Panc1 (cell line): ENCODE measurements at regions not wholly inside any gene's neighbourhood (a gene's known extent, or its start where the extent isn't known, plus 50 kb on each side); places are given as distances from the start of the nearest gene placed in this dataset.
"Not testable (repeated sequence)": the region's sequence is repeated elsewhere in the genome, so short reads cannot be mapped to it uniquely, and the experiment has no call there.

Source experiments
- ATAC-seq: fragments of 200-7000 bp; cut with Tn5 transposase; 2 replicates; pipeline ENCODE4 v1.9.1; 2020; ENCODE audit warnings: mild to moderate bottlenecking, moderate library complexity
- BruUV-seq: library from RNA; stranded (reverse); fragments of 400-500 nt; replicated peaks from 2 replicates; lab custom pipeline; 2021; lab: Mats Ljungman, UMichigan
- CTCF ChIA-PET: fragments of 300-600 bp; sonication (Branson Sonifier 250); formaldehyde crosslinking; loops from one replicate; lab custom pipeline; 2022; ENCODE audit warnings: antibody characterized with exemption; lab: Charles Lee
- POLR2A ChIA-PET: fragments of 300-600 bp; sonication (Branson Sonifier 250); formaldehyde crosslinking; loops from one replicate; lab custom pipeline; 2022; ENCODE audit warnings: antibody characterized with exemption; lab: Charles Lee
- DNase-seq: peaks from one replicate; pipeline ENCODE4 v3.0.0-alpha.2; 2010; ENCODE audit warnings: low read depth, low spot score
- H3K27ac ChIP-seq: 2 replicates; pipeline ENCODE4 v1.5.1; 2011; ENCODE audit warnings: mild to moderate bottlenecking, low read length, inconsistent platforms
- H3K27me3 ChIP-seq: fragments of 200-500 bp; sonication (Bioruptor generic); 2 replicates; pipeline ENCODE4 v1.6.0; 2014; ENCODE audit warnings: low read length, inconsistent platforms; ENCODE audit not compliant: control insufficient read depth, insufficient read depth
- H3K36me3 ChIP-seq: fragments of 200-500 bp; sonication (Bioruptor generic); 2 replicates; pipeline ENCODE4 v1.5.1; 2014; ENCODE audit warnings: inconsistent platforms, mild to moderate bottlenecking, low read length, moderate library complexity; ENCODE audit not compliant: control insufficient read depth, insufficient read depth
- H3K4me1 ChIP-seq: 2 replicates; pipeline ENCODE4 v1.5.1; 2011; ENCODE audit warnings: inconsistent platforms, mild to moderate bottlenecking, low read length, moderate library complexity; ENCODE audit not compliant: control insufficient read depth, insufficient read depth
- H3K4me3 ChIP-seq, 2 experiments: 2 replicates each; pipeline ENCODE4 v1.5.1; 2011 to 2012; ENCODE audit warnings: low read depth in 2 of 2, low read length in 2 of 2, mild to moderate bottlenecking in 2 of 2, inconsistent platforms in 1 of 2, moderate library complexity in 1 of 2
- H3K9me3 ChIP-seq: fragments of 200-500 bp; sonication (Bioruptor generic); 2 replicates; pipeline ENCODE4 v1.5.1; 2014; ENCODE audit warnings: low read depth, mild to moderate bottlenecking, inconsistent platforms, low read length, moderate library complexity; ENCODE audit not compliant: control insufficient read depth, insufficient read depth
- CTCF ChIP-seq: fragments of 450-650 bp; IDR thresholded peaks from 2 replicates; pipeline ENCODE4 v1.5.1; 2017; ENCODE audit warnings: mild to moderate bottlenecking
- POLR2AphosphoS5 ChIP-seq: IDR thresholded peaks from 2 replicates; pipeline ENCODE4 v1.6.1; 2012; ENCODE audit warnings: mild to moderate bottlenecking, low read depth, low read length, moderate library complexity
- REST ChIP-seq, 2 experiments: IDR thresholded peaks; 2 replicates each; pipeline ENCODE4 v1.6.1; 2011 to 2012; ENCODE audit warnings: low read depth in 2 of 2, control low read depth in 1 of 2, low read length in 1 of 2, mild to moderate bottlenecking in 1 of 2, moderate library complexity in 1 of 2; ENCODE audit not compliant: insufficient read depth in 1 of 2
- SIN3A ChIP-seq: IDR thresholded peaks from 2 replicates; pipeline ENCODE4 v1.6.1; 2012; ENCODE audit warnings: low read depth, mild to moderate bottlenecking, low read length, moderate library complexity, borderline replicate concordance; ENCODE audit not compliant: insufficient read depth
- TCF7L2 ChIP-seq: IDR thresholded peaks from 2 replicates; pipeline ENCODE4 v1.6.1; 2011; ENCODE audit warnings: mild to moderate bottlenecking, low read depth, low read length, inconsistent platforms
- in situ Hi-C: cut with HindIII; loops from 2 replicates; pipeline ENCODE4 v1.10.0; 2016; ENCODE audit warnings: low sequenced_read_pairs, low pct_unique_long_range_greater_than_20kb
- intact Hi-C: fragments of 100-400 bp; cut with micrococcal nuclease; formaldehyde crosslinking; loops from one replicate; pipeline ENCODE4 v1.10.0; 2022; ENCODE audit not compliant: unreplicated experiment

- Histone ChIP-seq H3K27ac (no peak overlapping the region), H3K4me1 (no peaks in the 10 kb centered on the region), H3K4me3 (no peak overlapping the region), H3K27me3 (no peaks in the 10 kb centered on the region), H3K36me3 (no peaks in the 10 kb centered on the region), H3K9me3 (no peaks in the 10 kb centered on the region)
- DNase-seq (no peak), ATAC-seq (no peak)
- no TSS peak for BruUV-seq
- in situ Hi-C loops, result no loop called here
- TF ChIP-seq TCF7L2, result no peak
- no peak for TF ChIP-seq CTCF
- intact Hi-C loops, result no loop called here
- ChIA-PET CTCF (no interaction called here), POLR2A (no interaction called here)
Measured at GRCh38 chr9:82777366-82777765, 285.6 kb downstream of the RASEF start.

- H3K4me1 ChIP-seq, H3K27ac ChIP-seq, intact Hi-C loops, BruUV-seq, H3K27me3 ChIP-seq, H3K36me3 ChIP-seq, in situ Hi-C loops, H3K9me3 ChIP-seq, CTCF ChIA-PET, DNase-seq, H3K4me3 ChIP-seq, ATAC-seq, POLR2A ChIA-PET: not testable (repeated sequence)
Measured at GRCh38 chr9:82778923-82779322, 284.0 kb downstream of the RASEF start.

- no peak overlapping the region for H3K27ac ChIP-seq
- ChIA-PET CTCF (no interaction called here), POLR2A (no interaction called here)
- H3K27me3 ChIP-seq, result no peaks in the 10 kb centered on the region
- H3K9me3 ChIP-seq, result no peaks in the 10 kb centered on the region
- no TSS peak for BruUV-seq
- TF ChIP-seq SIN3A (no peak), TCF7L2 (no peak), POLR2AphosphoS5 (no peak), REST (IDR thresholded peaks at IDR 0.05; ENCODE audit: insufficient read depth in 1 of 2, low read depth in 2 of 2, low read length in 1 of 2) (no peak), CTCF (no peak)
- no peak overlapping the region for H3K4me3 ChIP-seq
- no peak for DNase-seq
- ATAC-seq, result no peak
- in situ Hi-C loops (no loop called here), intact Hi-C loops (no loop called here)
- H3K4me1 ChIP-seq, result no peaks in the 10 kb centered on the region
- no peaks in the 10 kb centered on the region for H3K36me3 ChIP-seq
Measured at GRCh38 chr9:82780017-82780416, 282.9 kb downstream of the RASEF start.
